ENCODE measurements at regions not wholly inside any gene's neighbourhood (a gene's known extent, or its start where the extent isn't known, plus 50 kb on each side); places are given as distances from the start of the nearest gene placed in this dataset.

DNA sequence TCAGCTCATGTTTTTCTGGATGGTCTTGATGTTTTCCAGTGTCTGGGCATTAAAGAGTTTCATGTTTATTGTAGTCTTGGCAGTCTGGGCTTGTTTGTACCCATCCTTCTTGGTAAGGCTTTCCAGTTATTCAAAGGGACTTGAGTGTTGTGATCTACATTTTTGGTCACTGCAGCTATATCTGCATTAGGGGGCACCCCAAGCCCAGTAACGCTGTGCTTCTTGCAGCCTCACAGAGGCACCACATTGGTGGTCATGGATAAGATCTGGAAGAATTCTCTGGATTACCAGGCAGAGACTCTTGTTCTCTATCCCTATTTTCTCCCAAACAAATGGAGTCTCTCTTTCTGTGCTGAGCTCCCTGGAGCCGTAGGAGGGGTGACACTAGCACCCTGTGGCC, 451.5 kb upstream of the FAT3 start:
- TF ChIP-seq CTCF (IDR thresholded peaks at IDR 0.05) (peak; percentile 23), SIN3A (IDR thresholded peaks at IDR 0.05; ENCODE audit: borderline replicate concordance, insufficient read depth, low read depth, low read length) (no peak)
